Natural killer cell treated with Interleukin-12 subunit alpha and Interleukin-12 subunit beta and Interleukin-15 and Interleukin-18, amount 100 ng/mL, for 72 hours (primary cell): ENCODE measurements at regions not wholly inside any gene's neighbourhood (a gene's known extent, or its start where the extent isn't known, plus 50 kb on each side); places are given as distances from the start of the nearest gene placed in this dataset.
"Not testable (repeated sequence)": the region's sequence is repeated elsewhere in the genome, so short reads cannot be mapped to it uniquely, and the experiment has no call there.

Source experiments
- ATAC-seq, 2 donors: fragments of 150-1000 bp; cut with Tn5 transposase in 1 of 2; sonication (Bioruptor Pico), chemical (Tn5 transposase) in 1 of 2; 2 replicates each; pipeline ENCODE4 v1.10.0; 2021
- DNase-seq: peaks from one replicate; pipeline ENCODE4 v3.0.0; 2022; ENCODE audit warnings: low spot score
- H3K27ac Mint-ChIP-seq, 2 donors: 1 replicate in 1 of 2; 2 replicates in 1 of 2; pipeline ENCODE4 v1.8.0; 2022; ENCODE audit warnings: mixed read lengths in 2 of 2, mild to moderate bottlenecking in 1 of 2, moderate library complexity in 1 of 2
- H3K27me3 Mint-ChIP-seq, 2 donors: 1 replicate in 1 of 2; 2 replicates in 1 of 2; pipeline ENCODE4 v1.8.0; 2022; ENCODE audit warnings: mixed read lengths in 2 of 2
- H3K36me3 Mint-ChIP-seq: one replicate; pipeline ENCODE4 v1.8.0; 2022; ENCODE audit warnings: mixed read lengths
- H3K4me1 Mint-ChIP-seq, 2 donors: 1 replicate in 1 of 2; 2 replicates in 1 of 2; pipeline ENCODE4 v1.8.0; 2022; ENCODE audit warnings: low read depth in 2 of 2, mixed read lengths in 2 of 2, mild to moderate bottlenecking in 1 of 2
- H3K4me3 Mint-ChIP-seq: one replicate; pipeline ENCODE4 v1.8.0; 2022; ENCODE audit warnings: mixed read lengths
- H3K9me3 Mint-ChIP-seq: 2 replicates; pipeline ENCODE4 v1.8.0; 2022; ENCODE audit warnings: mixed read lengths

- DNase-seq (no peak), ATAC-seq (no peak)
- H3K9me3 Mint-ChIP-seq: no peaks in the 10 kb centered on the region
- no peaks in the 10 kb centered on the region for H3K36me3 Mint-ChIP-seq
- H3K4me1 Mint-ChIP-seq: no peaks in the 10 kb centered on the region
- peaks cover 4 to 16% of the 10 kb centered on the region in 2 donors for H3K27me3 Mint-ChIP-seq
- no peak overlapping the region for H3K27ac Mint-ChIP-seq
- no peak overlapping the region for H3K4me3 Mint-ChIP-seq
Measured at GRCh38 chr17:14738652-14738988, 437.7 kb downstream of the HS3ST3B1 start.

GRCh38 chr17:14737984-14738651, 437.2 kb downstream of the HS3ST3B1 start:
- H3K4me1 Mint-ChIP-seq: no peaks in the 10 kb centered on the region
- DNase-seq: no peak

DNA sequence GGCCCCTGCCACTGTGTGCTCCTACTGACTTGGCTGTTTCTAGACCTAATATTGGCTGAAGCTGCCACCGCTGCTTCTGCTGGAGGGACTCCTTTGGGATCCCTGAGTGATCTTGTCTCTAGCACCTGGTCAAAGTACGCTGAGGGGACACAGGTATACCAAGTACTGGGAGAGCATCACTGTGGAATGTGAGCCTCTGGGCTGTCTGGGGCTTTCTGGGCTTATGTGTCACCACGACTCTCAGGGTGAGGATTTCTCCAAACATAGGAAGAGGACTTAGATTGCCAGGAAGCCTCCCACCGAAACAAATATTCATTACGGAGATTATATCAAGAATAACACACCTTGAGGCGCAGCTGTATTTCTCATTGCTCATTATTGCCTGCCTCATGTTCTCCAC, 435.8 kb downstream of the HS3ST3B1 start:
- Mint-ChIP-seq H3K27ac (no peak overlapping the region), H3K9me3 (no peaks in the 10 kb centered on the region), H3K4me3 (no peak overlapping the region), H3K4me1 (no peaks in the 10 kb centered on the region), H3K27me3 (peaks cover 7 to 21% of the 10 kb centered on the region in 2 donors), H3K36me3 (no peaks in the 10 kb centered on the region)
- no peak for DNase-seq
- ATAC-seq: no peak

More at GRCh38 chr17:14737984-14738651, 437.2 kb downstream of the HS3ST3B1 start:
- no peak overlapping the region for H3K27ac Mint-ChIP-seq
- no peak overlapping the region for H3K4me3 Mint-ChIP-seq
- H3K27me3 Mint-ChIP-seq: peaks cover 7 to 21% of the 10 kb centered on the region in 2 donors
- no peaks in the 10 kb centered on the region for H3K36me3 Mint-ChIP-seq
- ATAC-seq: no peak
- H3K9me3 Mint-ChIP-seq: no peaks in the 10 kb centered on the region

DNA sequence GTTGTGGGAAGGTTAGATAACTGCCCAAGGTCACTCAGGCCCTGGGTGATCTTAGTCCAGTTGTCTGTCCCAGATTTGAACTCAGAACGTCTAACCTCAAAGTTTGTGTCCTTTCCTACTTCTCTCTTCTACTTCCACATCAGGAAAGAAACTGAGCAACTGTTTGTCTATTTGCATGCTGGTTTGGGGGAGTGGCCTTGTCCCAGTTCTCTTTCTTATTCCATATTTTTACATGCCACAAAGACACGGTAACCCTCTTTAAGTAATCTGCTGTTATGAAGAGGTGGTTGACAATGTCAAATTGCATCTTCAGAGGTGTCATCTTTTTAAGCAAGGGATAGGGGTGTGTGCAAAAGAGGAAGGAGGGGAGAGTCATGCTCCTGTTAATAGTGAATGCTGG, 432.5 kb downstream of the HS3ST3B1 start:
- H3K36me3 Mint-ChIP-seq: no peaks in the 10 kb centered on the region
- DNase-seq: no peak
- no peak overlapping the region for H3K4me3 Mint-ChIP-seq

DNA sequence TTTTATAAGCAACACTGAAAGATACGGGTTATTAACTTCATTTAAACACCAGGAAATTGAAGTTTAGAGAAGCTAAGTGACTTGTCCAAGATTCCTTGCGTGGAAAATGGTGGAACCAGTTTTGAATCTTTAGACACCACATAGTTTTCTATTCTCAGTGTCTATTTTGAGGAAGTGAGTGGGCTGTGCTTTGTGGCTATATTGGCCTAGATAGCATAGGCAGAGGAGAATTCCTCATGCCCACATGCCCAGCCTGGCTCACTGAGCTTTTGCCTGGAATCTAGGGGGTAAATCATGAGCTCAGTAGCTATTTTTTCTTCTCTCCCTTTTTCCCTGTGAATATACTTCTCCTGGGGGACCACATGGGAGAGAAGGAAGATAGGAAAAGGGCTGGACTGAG, 431.3 kb downstream of the HS3ST3B1 start:
- no peaks in the 10 kb centered on the region for H3K9me3 Mint-ChIP-seq
- H3K27me3 Mint-ChIP-seq: peaks cover 12 to 19% of the 10 kb centered on the region in 2 donors
- no peak overlapping the region for H3K4me3 Mint-ChIP-seq
- DNase-seq (no peak), ATAC-seq (no peak)
- H3K27ac Mint-ChIP-seq: no peak overlapping the region
- H3K36me3 Mint-ChIP-seq: no peaks in the 10 kb centered on the region
- H3K4me1 Mint-ChIP-seq: no peaks in the 10 kb centered on the region

More for the DNA sequence above, 432.5 kb downstream of the HS3ST3B1 start:
- H3K27ac Mint-ChIP-seq: no peak overlapping the region
- H3K4me1 Mint-ChIP-seq: no peaks in the 10 kb centered on the region
- H3K9me3 Mint-ChIP-seq: no peaks in the 10 kb centered on the region
- H3K27me3 Mint-ChIP-seq: peaks cover 9 to 21% of the 10 kb centered on the region in 2 donors
- no peak for ATAC-seq

- H3K27me3 Mint-ChIP-seq: peaks cover 12 to 14% of the 10 kb centered on the region in 2 donors
- no peaks in the 10 kb centered on the region for H3K9me3 Mint-ChIP-seq
- no peak overlapping the region for H3K27ac Mint-ChIP-seq
- DNase-seq (no peak), ATAC-seq (no peak)
- no peak overlapping the region for H3K4me3 Mint-ChIP-seq
- H3K4me1 Mint-ChIP-seq: no peaks in the 10 kb centered on the region
- H3K36me3 Mint-ChIP-seq: no peaks in the 10 kb centered on the region
Measured at GRCh38 chr17:14731591-14731990, 430.7 kb downstream of the HS3ST3B1 start.

GRCh38 chr17:14730821-14731220, 429.9 kb downstream of the HS3ST3B1 start:
- no peaks in the 10 kb centered on the region for H3K9me3 Mint-ChIP-seq
- no peaks in the 10 kb centered on the region for H3K4me1 Mint-ChIP-seq
- DNase-seq (no peak), ATAC-seq (no peak)
- no peak overlapping the region for H3K27ac Mint-ChIP-seq
- H3K36me3 Mint-ChIP-seq: no peaks in the 10 kb centered on the region
- H3K4me3 Mint-ChIP-seq: no peak overlapping the region
- peaks cover 12 to 14% of the 10 kb centered on the region in 2 donors for H3K27me3 Mint-ChIP-seq

GRCh38 chr17:14725729-14726128, 424.8 kb downstream of the HS3ST3B1 start:
- Mint-ChIP-seq H3K27ac (no peak overlapping the region), H3K9me3 (peaks cover 3% of the 10 kb centered on the region), H3K4me3 (no peak overlapping the region), H3K27me3 (peaks cover 0 to 10% of the 10 kb centered on the region in 2 donors), H3K4me1 (no peaks in the 10 kb centered on the region), H3K36me3 (no peaks in the 10 kb centered on the region)
- ATAC-seq (no peak), DNase-seq (no peak)

DNA sequence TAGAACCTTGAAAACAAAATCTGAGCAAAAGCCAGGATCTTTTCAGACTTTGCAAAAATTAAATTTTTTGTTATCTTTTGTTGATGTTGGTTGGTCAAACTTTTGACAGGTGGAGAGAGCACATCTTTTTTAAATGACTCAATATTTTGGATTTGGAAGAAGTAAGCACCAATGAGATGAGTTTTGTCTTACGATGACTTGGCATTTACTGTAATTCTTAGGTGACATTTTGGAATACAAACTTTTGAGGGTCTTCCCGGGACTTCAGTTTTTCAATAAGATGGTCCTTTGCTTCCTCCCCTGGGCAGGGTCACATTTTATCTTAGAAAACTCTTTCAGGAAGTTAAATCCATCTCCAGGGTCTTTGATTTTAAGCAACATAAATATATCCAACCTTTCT, 423.9 kb downstream of the HS3ST3B1 start:
- H3K9me3 Mint-ChIP-seq: peaks cover 3% of the 10 kb centered on the region
- no peaks in the 10 kb centered on the region for H3K4me1 Mint-ChIP-seq
- H3K27ac Mint-ChIP-seq: no peak overlapping the region
- peaks cover under 1 to 13% of the 10 kb centered on the region in 2 donors for H3K27me3 Mint-ChIP-seq
- no peak for DNase-seq
- ATAC-seq: no peak
- H3K4me3 Mint-ChIP-seq: no peak overlapping the region
- no peaks in the 10 kb centered on the region for H3K36me3 Mint-ChIP-seq

GRCh38 chr17:14723349-14723748, 422.5 kb downstream of the HS3ST3B1 start:
- ATAC-seq, DNase-seq: not testable (repeated sequence)

DNA sequence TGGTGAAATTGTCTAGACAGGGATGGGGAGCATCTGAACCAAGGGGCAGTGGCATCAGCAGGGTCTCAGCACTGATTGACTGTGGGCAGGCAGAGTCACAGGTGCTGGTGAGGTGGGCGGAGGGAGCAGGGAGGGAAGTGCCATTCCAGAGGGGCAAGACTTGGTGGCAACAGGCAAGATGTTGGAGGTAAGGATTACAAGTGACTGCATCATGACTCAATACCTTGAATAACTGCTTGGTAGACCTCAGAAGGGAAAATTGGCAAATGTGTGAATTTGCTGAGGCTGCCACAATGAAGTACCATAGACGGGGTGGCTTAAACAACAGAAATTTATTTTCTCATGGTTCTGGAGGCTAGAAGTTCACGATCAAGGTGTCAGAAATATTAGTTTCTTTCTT, 419.1 kb downstream of the HS3ST3B1 start:
- no peaks in the 10 kb centered on the region for H3K4me1 Mint-ChIP-seq
- H3K36me3 Mint-ChIP-seq: no peaks in the 10 kb centered on the region
- no peak overlapping the region for H3K4me3 Mint-ChIP-seq
- DNase-seq (no peak), ATAC-seq (no peak)
- H3K27me3 Mint-ChIP-seq: peaks cover 20 to 25% of the 10 kb centered on the region in 2 donors
- H3K27ac Mint-ChIP-seq: no peak overlapping the region
- H3K9me3 Mint-ChIP-seq: peaks cover 3% of the 10 kb centered on the region

More at GRCh38 chr17:14723349-14723748, 422.5 kb downstream of the HS3ST3B1 start:
- not testable (repeated sequence) for H3K27ac Mint-ChIP-seq, H3K9me3 Mint-ChIP-seq, H3K36me3 Mint-ChIP-seq, H3K4me1 Mint-ChIP-seq, H3K4me3 Mint-ChIP-seq
- peaks cover 12 to 18% of the 10 kb centered on the region in 2 donors for H3K27me3 Mint-ChIP-seq

GRCh38 chr17:14717859-14718258, 417.0 kb downstream of the HS3ST3B1 start:
- no peak for DNase-seq
- H3K27me3 Mint-ChIP-seq: peaks cover 20 to 26% of the 10 kb centered on the region in 2 donors

GRCh38 chr17:14715561-14715960, 414.7 kb downstream of the HS3ST3B1 start:
- H3K9me3 Mint-ChIP-seq: no peaks in the 10 kb centered on the region
- H3K27ac Mint-ChIP-seq: no peak overlapping the region
- H3K27me3 Mint-ChIP-seq: peaks cover 22 to 31% of the 10 kb centered on the region in 2 donors
- no peak for DNase-seq
- ATAC-seq: no peak
- H3K4me1 Mint-ChIP-seq: no peaks in the 10 kb centered on the region
- no peak overlapping the region for H3K4me3 Mint-ChIP-seq
- H3K36me3 Mint-ChIP-seq: no peaks in the 10 kb centered on the region

More at GRCh38 chr17:14717859-14718258, 417.0 kb downstream of the HS3ST3B1 start:
- H3K4me1 Mint-ChIP-seq: no peaks in the 10 kb centered on the region
- no peak for ATAC-seq
- no peak overlapping the region for H3K27ac Mint-ChIP-seq
- H3K9me3 Mint-ChIP-seq: no peaks in the 10 kb centered on the region
- no peak overlapping the region for H3K4me3 Mint-ChIP-seq
- H3K36me3 Mint-ChIP-seq: no peaks in the 10 kb centered on the region

DNA sequence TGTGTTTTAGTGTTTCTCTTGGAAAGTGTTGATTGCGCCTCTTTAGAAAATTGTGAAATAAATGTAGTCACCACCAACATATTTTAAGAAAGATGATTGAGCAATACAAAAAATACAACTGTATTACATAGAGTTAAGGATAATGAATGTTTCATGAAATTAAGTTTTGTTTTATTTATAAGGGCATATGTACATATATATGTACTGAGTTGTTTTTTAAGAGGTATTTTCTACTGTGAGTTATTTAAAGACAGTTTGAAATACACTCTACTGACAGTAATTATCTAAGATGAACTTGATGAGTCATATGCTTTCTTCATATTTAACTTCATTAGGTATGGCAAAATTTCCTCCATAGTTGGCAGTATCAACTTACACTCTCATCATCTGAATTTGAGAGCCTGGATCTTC, 411.7 kb downstream of the HS3ST3B1 start:
- Mint-ChIP-seq H3K27me3 (peaks cover 7 to 19% of the 10 kb centered on the region in 2 donors), H3K9me3 (no peaks in the 10 kb centered on the region), H3K36me3 (no peaks in the 10 kb centered on the region), H3K4me3 (no peak overlapping the region), H3K4me1 (no peaks in the 10 kb centered on the region), H3K27ac (no peak overlapping the region)
- ATAC-seq (no peak), DNase-seq (no peak)

GRCh38 chr17:14704121-14704520, 403.2 kb downstream of the HS3ST3B1 start:
- H3K36me3 Mint-ChIP-seq: no peaks in the 10 kb centered on the region
- ATAC-seq: no peak
- H3K4me1 Mint-ChIP-seq: no peaks in the 10 kb centered on the region
- no peak for DNase-seq
- H3K9me3 Mint-ChIP-seq: no peaks in the 10 kb centered on the region
- no peak overlapping the region for H3K27ac Mint-ChIP-seq
- peaks cover 0 to 5% of the 10 kb centered on the region in 2 donors for H3K27me3 Mint-ChIP-seq
- no peak overlapping the region for H3K4me3 Mint-ChIP-seq
